ENCODE measurements at regions not wholly inside any gene's neighbourhood (a gene's known extent, or its start where the extent isn't known, plus 50 kb on each side); places are given as distances from the start of the nearest gene placed in this dataset.

DNA sequence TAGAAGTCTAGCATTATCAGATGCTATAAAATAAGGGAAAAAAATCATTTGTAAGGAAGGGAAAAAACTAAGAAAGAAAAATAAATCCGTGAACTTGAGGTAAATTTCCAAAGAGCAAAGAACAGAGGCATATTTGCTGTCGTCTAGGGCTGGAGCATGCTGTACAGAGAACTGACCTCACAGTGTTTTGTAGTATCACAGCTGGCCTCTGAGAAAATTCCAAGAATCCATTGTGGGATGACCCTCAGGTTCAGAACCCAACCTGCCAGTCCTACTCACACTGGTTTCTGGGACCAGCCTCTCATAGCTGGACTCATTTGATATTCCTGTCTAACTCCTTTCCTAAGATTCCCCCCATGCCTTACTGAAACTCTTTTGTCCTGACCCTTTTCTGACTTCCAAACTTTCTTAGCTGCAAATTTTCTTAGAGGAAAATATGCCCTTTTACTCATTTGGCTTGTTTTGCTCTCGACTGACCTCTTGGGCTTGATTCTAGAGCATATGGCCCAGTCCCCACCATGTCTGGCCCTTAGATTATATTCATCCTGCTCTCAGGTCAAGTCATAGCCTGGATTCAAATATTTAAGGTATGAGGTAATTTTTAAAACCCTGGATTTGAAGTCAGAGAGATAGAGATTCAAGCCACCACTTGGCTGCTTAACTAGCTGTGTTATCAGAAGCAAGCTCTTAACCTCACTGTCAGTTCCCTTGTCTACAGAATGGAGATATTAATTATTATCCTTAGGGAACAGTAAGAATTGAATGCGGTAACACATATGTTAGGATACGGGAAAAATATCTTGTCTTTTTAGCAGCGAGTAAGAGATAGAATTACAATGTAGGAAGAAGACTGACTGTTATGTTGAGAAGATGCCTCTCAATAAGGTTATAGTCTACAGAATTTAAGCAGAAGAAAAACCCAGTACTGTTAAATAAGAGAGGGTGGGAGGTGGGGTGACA lies 89.7 kb upstream of the KCNA4 start:
- DNase-seq = no peak
- Histone ChIP-seq H3K36me3 (no peaks in the 10 kb centered on the region), H3K9me3 (no peaks in the 10 kb centered on the region), H3K4me3 (replicated peaks in 1 of 3) (no peak overlapping the region), H3K4me1 (no peaks in the 10 kb centered on the region), H3K27ac (no peak overlapping the region), H3K27me3 (no peaks in the 10 kb centered on the region)
- no peak for TF ChIP-seq POLR2A (IDR thresholded peaks at IDR 0.05)
- TF ChIP-seq, protein P1, sequence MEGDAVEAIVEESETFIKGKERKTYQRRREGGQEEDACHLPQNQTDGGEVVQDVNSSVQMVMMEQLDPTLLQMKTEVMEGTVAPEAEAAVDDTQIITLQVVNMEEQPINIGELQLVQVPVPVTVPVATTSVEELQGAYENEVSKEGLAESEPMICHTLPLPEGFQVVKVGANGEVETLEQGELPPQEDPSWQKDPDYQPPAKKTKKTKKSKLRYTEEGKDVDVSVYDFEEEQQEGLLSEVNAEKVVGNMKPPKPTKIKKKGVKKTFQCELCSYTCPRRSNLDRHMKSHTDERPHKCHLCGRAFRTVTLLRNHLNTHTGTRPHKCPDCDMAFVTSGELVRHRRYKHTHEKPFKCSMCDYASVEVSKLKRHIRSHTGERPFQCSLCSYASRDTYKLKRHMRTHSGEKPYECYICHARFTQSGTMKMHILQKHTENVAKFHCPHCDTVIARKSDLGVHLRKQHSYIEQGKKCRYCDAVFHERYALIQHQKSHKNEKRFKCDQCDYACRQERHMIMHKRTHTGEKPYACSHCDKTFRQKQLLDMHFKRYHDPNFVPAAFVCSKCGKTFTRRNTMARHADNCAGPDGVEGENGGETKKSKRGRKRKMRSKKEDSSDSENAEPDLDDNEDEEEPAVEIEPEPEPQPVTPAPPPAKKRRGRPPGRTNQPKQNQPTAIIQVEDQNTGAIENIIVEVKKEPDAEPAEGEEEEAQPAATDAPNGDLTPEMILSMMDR (IDR thresholded peaks at IDR 0.05) = no peak
- WGBS, 2 donors = 60 to 64% methylated on average over 6 of the region's 6 CpGs
- intact Hi-C loops (cut with DNase I) = no loop called here

DNA sequence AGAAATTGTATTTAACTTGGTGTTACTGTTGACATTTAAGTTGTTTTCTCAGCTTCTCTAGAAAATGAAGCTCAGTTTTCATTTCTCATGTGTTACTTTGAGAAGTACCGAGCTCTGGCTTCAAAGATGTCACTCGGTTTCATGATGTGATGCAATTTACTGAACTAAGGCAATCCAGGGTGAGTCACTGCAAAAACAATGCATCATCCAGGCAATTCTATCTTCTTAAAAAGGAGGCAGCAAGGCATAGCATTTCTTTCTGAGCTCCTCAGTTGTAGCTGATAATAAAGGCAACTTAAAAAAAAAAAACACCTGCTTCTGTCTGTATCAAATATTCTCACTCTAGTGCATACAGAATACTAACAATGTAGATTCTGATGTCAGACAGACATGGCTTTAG lies 91.1 kb upstream of the KCNA4 start:
- H3K27ac ChIP-seq = no peak overlapping the region
- no peak overlapping the region for H3K4me3 ChIP-seq (replicated peaks in 1 of 3)
- no peaks in the 10 kb centered on the region for H3K4me1 ChIP-seq
- intact Hi-C loops (cut with DNase I) = no loop called here
- no peaks in the 10 kb centered on the region for H3K27me3 ChIP-seq
- no peak for TF ChIP-seq POLR2A (IDR thresholded peaks at IDR 0.05)
- WGBS, 2 donors = 66 to 84% methylated on average over 2 of the region's 2 CpGs
- H3K9me3 ChIP-seq = no peaks in the 10 kb centered on the region
- no peak for DNase-seq
- no peaks in the 10 kb centered on the region for H3K36me3 ChIP-seq

DNA sequence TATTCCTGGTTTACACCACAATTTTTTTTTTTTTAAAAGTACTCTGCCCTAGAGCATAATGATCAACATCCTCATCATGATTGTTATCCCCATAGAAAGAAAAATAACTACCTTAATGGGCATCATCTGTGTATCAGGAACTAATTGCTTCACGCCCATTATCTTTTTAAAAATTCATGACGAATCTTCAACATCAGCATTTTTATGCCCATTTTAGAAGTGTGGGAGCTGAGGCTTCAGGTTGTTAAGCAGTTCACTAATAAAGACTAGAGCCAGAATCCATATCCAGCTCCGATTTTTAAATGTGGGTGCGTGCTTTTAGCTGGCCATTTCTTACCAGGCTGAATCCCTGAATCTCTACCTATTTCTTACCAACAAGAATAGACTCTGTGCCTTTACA lies 92.9 kb upstream of the KCNA4 start:
- Histone ChIP-seq H3K4me1 (no peaks in the 10 kb centered on the region), H3K36me3 (no peaks in the 10 kb centered on the region), H3K4me3 (replicated peaks in 1 of 3) (no peak overlapping the region), H3K9me3 (no peaks in the 10 kb centered on the region), H3K27me3 (no peaks in the 10 kb centered on the region), H3K27ac (no peak overlapping the region)
- no peak for DNase-seq
- no peak for TF ChIP-seq POLR2A (IDR thresholded peaks at IDR 0.05)
- TF ChIP-seq, protein P1 (IDR thresholded peaks at IDR 0.05) = no peak
- intact Hi-C loops (cut with DNase I) = no loop called here
- 95 to 97% methylated on average over 4 of the region's 4 CpGs for WGBS, 2 donors

DNA sequence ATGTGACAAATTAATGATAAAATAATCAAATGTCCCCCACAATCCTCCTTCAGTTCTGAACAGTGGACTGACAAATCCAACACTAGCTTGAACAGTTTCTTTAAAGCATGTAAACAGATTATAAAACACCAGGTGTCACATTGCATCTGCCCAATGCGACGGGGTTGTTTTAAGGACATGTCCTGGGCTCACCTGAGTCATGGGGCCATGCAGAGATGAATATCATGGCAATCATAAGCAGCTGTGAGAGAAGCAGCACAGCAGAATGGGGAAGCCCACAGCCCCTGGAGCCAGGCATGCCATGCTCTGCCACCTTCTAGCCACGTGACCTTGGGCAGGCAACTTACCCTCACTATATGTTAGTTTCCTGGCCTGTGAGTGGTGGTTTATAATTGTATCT lies 93.9 kb upstream of the KCNA4 start:
- Histone ChIP-seq H3K27ac (no peak overlapping the region), H3K4me3 (replicated peaks in 1 of 3) (no peak overlapping the region), H3K9me3 (no peaks in the 10 kb centered on the region), H3K4me1 (no peaks in the 10 kb centered on the region), H3K36me3 (no peaks in the 10 kb centered on the region), H3K27me3 (no peaks in the 10 kb centered on the region)
- 68 to 86% methylated on average over 3 of the region's 3 CpGs for WGBS, 2 donors
- TF ChIP-seq, protein P1 (IDR thresholded peaks at IDR 0.05) = no peak
- no peak for TF ChIP-seq POLR2A (IDR thresholded peaks at IDR 0.05)
- no peak for DNase-seq
- intact Hi-C loops (cut with DNase I) = no loop called here

DNA sequence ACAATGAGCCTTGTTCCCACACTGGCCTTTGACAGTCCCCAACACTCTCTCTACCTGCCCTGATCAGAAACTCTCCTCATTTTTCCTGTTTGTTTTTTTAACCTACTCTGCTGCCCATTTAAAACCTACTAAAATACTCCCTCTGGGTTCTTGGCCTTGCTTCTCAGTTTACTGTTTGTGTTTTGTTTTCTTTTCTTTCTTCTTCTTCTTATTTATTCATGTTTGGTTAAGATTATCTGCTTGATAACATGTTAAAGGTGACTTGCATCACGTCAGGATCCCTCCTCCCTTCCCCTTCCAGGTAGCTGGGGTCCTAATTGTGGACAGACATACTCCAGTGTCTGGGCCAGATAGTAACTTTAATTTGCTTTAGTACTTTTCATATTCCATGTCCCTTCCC lies 95.0 kb upstream of the KCNA4 start:
- DNase-seq = no peak
- TF ChIP-seq, protein P1 (IDR thresholded peaks at IDR 0.05) = no peak
- no peak for TF ChIP-seq POLR2A (IDR thresholded peaks at IDR 0.05)
- WGBS, 2 donors = 47 to 60% methylated on average over 1 of the region's 1 CpG
- no peaks in the 10 kb centered on the region for H3K4me1 ChIP-seq
- H3K36me3 ChIP-seq = no peaks in the 10 kb centered on the region
- H3K27me3 ChIP-seq = no peaks in the 10 kb centered on the region
- H3K27ac ChIP-seq = no peak overlapping the region
- no peaks in the 10 kb centered on the region for H3K9me3 ChIP-seq
- H3K4me3 ChIP-seq (replicated peaks in 1 of 3) = no peak overlapping the region
- intact Hi-C loops (cut with DNase I) = no loop called here
